Mesenchymal stem cell (in vitro differentiated cells and primary cell): ENCODE measurements at regions not wholly inside any gene's neighbourhood (a gene's known extent, or its start where the extent isn't known, plus 50 kb on each side); places are given as distances from the start of the nearest gene placed in this dataset.

Experiments
- DNase-seq: peaks from one replicate; pipeline ENCODE4 v3.0.0-alpha.2; 2013
- H2AFZ ChIP-seq: one replicate; pipeline ENCODE4 v1.6.1; 2013; ENCODE audit warnings: low read depth, mild to moderate bottlenecking, control low read depth, inconsistent platforms, low read length, moderate library complexity
- H2AK5ac ChIP-seq: 2 replicates; pipeline ENCODE4 v1.6.1; 2013; ENCODE audit warnings: low read length, moderate library complexity, mild to moderate bottlenecking, inconsistent platforms; ENCODE audit not compliant: severe bottlenecking
- H2BK120ac ChIP-seq: one replicate; pipeline ENCODE4 v1.6.1; 2013; ENCODE audit warnings: low read depth, mild to moderate bottlenecking, inconsistent platforms, low read length, moderate library complexity
- H2BK12ac ChIP-seq, 2 experiments: one replicate each; pipeline ENCODE4 v1.6.1; 2013; ENCODE audit warnings: inconsistent platforms in 2 of 2, low read length in 2 of 2, mild to moderate bottlenecking in 2 of 2, moderate library complexity in 2 of 2, control low read depth in 1 of 2
- H2BK15ac ChIP-seq: one replicate; pipeline ENCODE4 v1.6.1; 2013; ENCODE audit warnings: mild to moderate bottlenecking, low read depth, inconsistent platforms; ENCODE audit not compliant: poor library complexity, severe bottlenecking
- H2BK5ac ChIP-seq: 2 replicates; pipeline ENCODE4 v1.6.1; 2013; ENCODE audit warnings: low read depth, mild to moderate bottlenecking, low read length, control low read depth, inconsistent platforms; ENCODE audit not compliant: poor library complexity, severe bottlenecking
- H3K14ac ChIP-seq, 2 experiments: one replicate each; pipeline ENCODE4 v1.6.1; 2013; ENCODE audit warnings: inconsistent platforms in 2 of 2, low read length in 2 of 2, control low read depth in 1 of 2, mild to moderate bottlenecking in 1 of 2, moderate library complexity in 1 of 2
- H3K18ac ChIP-seq, 2 experiments: one replicate each; pipeline ENCODE4 v1.6.1; 2013; ENCODE audit warnings: inconsistent platforms in 2 of 2, low read length in 2 of 2, control low read depth in 1 of 2, low read depth in 1 of 2, mild to moderate bottlenecking in 1 of 2
- H3K23ac ChIP-seq, 2 experiments: one replicate each; pipeline ENCODE4 v1.6.1; 2013; ENCODE audit warnings: inconsistent platforms in 2 of 2, low read length in 2 of 2, mild to moderate bottlenecking in 2 of 2, moderate library complexity in 2 of 2, control low read depth in 1 of 2
- H3K27ac ChIP-seq: 2 replicates; pipeline ENCODE4 v1.5.1; 2013; ENCODE audit warnings: mild to moderate bottlenecking, moderate library complexity, low read length, control low read depth, inconsistent platforms; ENCODE audit not compliant: poor library complexity, severe bottlenecking
- H3K27me3 ChIP-seq, 2 experiments: 2 replicates each; pipeline versions ENCODE4 v1.6.1 to v1.7.0; 2013; ENCODE audit warnings: low read length in 2 of 2, mild to moderate bottlenecking in 2 of 2, moderate library complexity in 2 of 2, control low read depth in 1 of 2, inconsistent platforms in 1 of 2; ENCODE audit not compliant: control insufficient read depth in 1 of 2, insufficient read depth in 1 of 2
- H3K36me3 ChIP-seq, 2 experiments: 2 replicates each; pipeline versions ENCODE4 v1.6.1 to v1.7.0; 2013; ENCODE audit warnings: low read length in 2 of 2, control low read depth in 1 of 2, inconsistent platforms in 1 of 2, low read depth in 1 of 2, mild to moderate bottlenecking in 1 of 2; ENCODE audit not compliant: insufficient read depth in 2 of 2, control insufficient read depth in 1 of 2
- H3K4ac ChIP-seq, 2 experiments: one replicate each; pipeline ENCODE4 v1.6.1; 2013; ENCODE audit warnings: inconsistent platforms in 2 of 2, low read length in 2 of 2, mild to moderate bottlenecking in 2 of 2, moderate library complexity in 2 of 2, control low read depth in 1 of 2, low read depth in 1 of 2
- H3K4me1 ChIP-seq: 2 replicates; pipeline ENCODE4 v1.6.1; 2013; ENCODE audit warnings: low read depth, low read length, control low read depth; ENCODE audit not compliant: control insufficient read depth, insufficient read depth
- H3K4me2 ChIP-seq: 2 replicates; pipeline ENCODE4 v1.6.1; 2013; ENCODE audit warnings: low read length, mild to moderate bottlenecking, inconsistent platforms; ENCODE audit not compliant: poor library complexity, severe bottlenecking
- H3K4me3 ChIP-seq, 2 experiments: 2 replicates each; pipeline versions ENCODE4 v1.5.1 to v1.7.0; 2013; ENCODE audit warnings: low read length in 2 of 2, mild to moderate bottlenecking in 2 of 2, control low read depth in 1 of 2, low read depth in 1 of 2; ENCODE audit not compliant: insufficient read depth in 1 of 2
- H3K79me1 ChIP-seq: replicated peaks from 2 replicates; pipeline ENCODE4 v1.6.1; 2013; ENCODE audit warnings: mild to moderate bottlenecking, control low read depth, low read length, inconsistent platforms; ENCODE audit not compliant: poor library complexity, severe bottlenecking
- H3K9ac ChIP-seq: 2 replicates; pipeline ENCODE4 v1.7.0; 2013; ENCODE audit warnings: mild to moderate bottlenecking, low read length, moderate library complexity
- H3K9me3 ChIP-seq: 2 replicates; pipeline ENCODE4 v1.7.0; 2013; ENCODE audit warnings: mild to moderate bottlenecking, low read length; ENCODE audit not compliant: control insufficient read depth
- H4K8ac ChIP-seq: one replicate; pipeline ENCODE4 v1.6.1; 2013; ENCODE audit warnings: inconsistent platforms, mild to moderate bottlenecking, low read length, moderate library complexity
- H4K91ac ChIP-seq: one replicate; pipeline ENCODE4 v1.6.1; 2013; ENCODE audit warnings: mild to moderate bottlenecking, low read length, inconsistent platforms
- WGBS: methylation state at CpG from one replicate; pipeline ENCODE4 v1.1.7; 2013; ENCODE audit warnings: mixed read lengths; 5-methylcytosine and 5-hydroxymethylcytosine counted together

DNA sequence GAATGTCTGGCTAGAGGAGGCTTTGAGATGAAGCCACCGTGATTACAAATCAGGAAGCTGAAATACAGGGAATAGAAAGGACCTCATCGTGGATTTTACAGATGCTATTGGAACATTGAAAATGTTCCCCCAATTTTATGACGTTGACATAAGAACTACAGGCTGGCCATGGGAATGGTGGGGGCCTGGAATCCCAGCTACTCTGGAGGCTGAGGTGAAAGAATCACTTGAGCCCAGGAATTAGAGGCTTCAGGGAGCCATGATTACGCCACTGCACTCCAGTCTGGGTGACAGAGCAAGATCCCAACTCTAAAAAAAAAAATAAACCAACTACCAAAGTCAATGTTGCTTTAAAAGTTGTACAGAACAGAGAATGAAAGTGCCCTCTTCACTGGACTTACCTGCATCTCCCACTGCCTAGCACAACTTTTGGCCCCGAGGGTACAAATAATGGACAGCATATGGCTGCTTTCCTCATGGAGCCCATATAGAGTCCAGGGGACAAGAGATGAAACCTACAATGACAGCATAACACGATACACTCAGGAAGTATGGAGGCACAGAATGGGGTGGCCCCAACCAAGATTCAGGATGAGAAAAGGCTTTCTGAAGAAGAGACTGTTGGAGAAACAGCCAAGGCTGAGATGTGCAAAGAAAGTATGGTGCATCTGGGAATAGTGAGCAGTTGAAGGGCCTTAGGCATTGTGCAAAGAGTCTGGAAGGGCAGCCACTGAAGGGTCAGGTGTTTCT, 254.8 kb downstream of the MYCN start:
- Histone ChIP-seq H3K4me2 (no peak overlapping the region), H2BK12ac (no peak overlapping the region), H3K4ac (no peak overlapping the region), H2BK15ac (no peak overlapping the region), H3K9ac (no peak overlapping the region), H3K79me1 (no peaks in the 10 kb centered on the region), H3K4me3 (no peak overlapping the region), H3K27me3 (no peaks in the 10 kb centered on the region), H3K27ac (no peak overlapping the region), H4K91ac (no peak overlapping the region), H3K36me3 (no peaks in the 10 kb centered on the region), H3K23ac (no peak overlapping the region), H3K18ac (no peak overlapping the region), H2BK120ac (no peak overlapping the region), H3K4me1 (no peaks in the 10 kb centered on the region), H4K8ac (no peak overlapping the region), H3K9me3 (peaks cover 5% of the 10 kb centered on the region), H2AK5ac (no peak overlapping the region), H2AFZ (no peak overlapping the region), H2BK5ac (no peak overlapping the region), H3K14ac (no peak overlapping the region)
- WGBS: 65% methylated on average over 6 of the region's 6 CpGs
- no peak for DNase-seq

DNA sequence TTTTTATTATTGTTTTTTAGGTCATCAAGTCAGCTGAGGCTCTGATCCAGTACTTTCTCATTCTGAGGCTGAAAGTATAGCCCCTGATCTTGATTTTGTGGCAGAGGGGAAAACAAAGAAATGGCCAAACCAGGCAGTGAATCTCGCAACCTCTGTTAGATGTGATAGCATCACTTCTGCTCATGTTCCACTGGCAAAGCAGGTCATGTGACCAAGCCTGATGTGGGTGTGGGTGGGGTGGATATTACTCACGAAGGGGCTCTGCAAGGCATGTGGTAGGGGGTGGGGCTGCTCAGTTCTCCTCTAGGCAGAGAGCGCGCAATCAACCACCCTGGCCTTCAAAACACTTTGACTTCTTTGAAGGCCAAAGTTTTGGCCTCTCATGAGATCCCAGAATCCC, 254.2 kb downstream of the MYCN start:
- no peaks in the 10 kb centered on the region for H3K79me1 ChIP-seq
- no peak overlapping the region for H3K23ac ChIP-seq
- H3K9ac ChIP-seq: no peak overlapping the region
- H3K4ac ChIP-seq: no peak overlapping the region
- no peak overlapping the region for H3K4me2 ChIP-seq
- H3K27ac ChIP-seq: no peak overlapping the region
- no peaks in the 10 kb centered on the region for H3K4me1 ChIP-seq
- H2AK5ac ChIP-seq: no peak overlapping the region
- H4K91ac ChIP-seq: no peak overlapping the region
- H3K18ac ChIP-seq: no peak overlapping the region
- H3K9me3 ChIP-seq: peaks cover 5% of the 10 kb centered on the region
- no peak for DNase-seq
- H2BK15ac ChIP-seq: no peak overlapping the region
- no peak overlapping the region for H2BK120ac ChIP-seq
- no peak overlapping the region for H2BK5ac ChIP-seq
- no peak overlapping the region for H2BK12ac ChIP-seq
- no peaks in the 10 kb centered on the region for H3K36me3 ChIP-seq
- no peak overlapping the region for H3K4me3 ChIP-seq
- 74% methylated on average over 2 of the region's 4 CpGs for WGBS
- no peak overlapping the region for H2AFZ ChIP-seq
- no peak overlapping the region for H4K8ac ChIP-seq
- no peaks in the 10 kb centered on the region for H3K27me3 ChIP-seq
- H3K14ac ChIP-seq: no peak overlapping the region

DNA sequence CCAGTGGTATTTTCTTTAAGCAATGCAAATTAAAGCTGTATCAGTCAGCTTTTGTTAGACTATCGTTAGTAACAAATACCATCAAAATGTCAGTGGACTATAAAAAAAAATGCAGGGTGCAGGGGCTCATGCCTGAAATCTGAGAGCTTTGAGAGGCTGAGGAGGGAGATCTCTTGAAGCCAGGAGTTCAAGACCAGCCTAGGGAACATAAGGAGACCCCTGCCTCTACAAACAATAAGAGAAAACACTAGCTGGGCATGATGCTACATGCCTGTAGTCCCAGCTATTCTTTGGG, 253.7 kb downstream of the MYCN start:
- 80% methylated on average over 1 of the region's 1 CpG for WGBS
- no peak overlapping the region for H3K4me2 ChIP-seq
- H3K23ac ChIP-seq: no peak overlapping the region
- H3K14ac ChIP-seq: no peak overlapping the region
- no peak overlapping the region for H3K18ac ChIP-seq
- no peak overlapping the region for H3K4me3 ChIP-seq
- H3K4ac ChIP-seq: no peak overlapping the region
- H4K8ac ChIP-seq: no peak overlapping the region
- H2AFZ ChIP-seq: no peak overlapping the region
- H3K36me3 ChIP-seq: no peaks in the 10 kb centered on the region
- no peak overlapping the region for H2BK15ac ChIP-seq
- H2AK5ac ChIP-seq: no peak overlapping the region
- no peak for DNase-seq
- no peaks in the 10 kb centered on the region for H3K27me3 ChIP-seq
- H3K79me1 ChIP-seq: no peaks in the 10 kb centered on the region
- H2BK12ac ChIP-seq: no peak overlapping the region
- H3K9ac ChIP-seq: no peak overlapping the region
- H3K9me3 ChIP-seq: peaks cover 5% of the 10 kb centered on the region
- H3K27ac ChIP-seq: no peak overlapping the region
- H2BK120ac ChIP-seq: no peak overlapping the region
- no peak overlapping the region for H2BK5ac ChIP-seq
- H4K91ac ChIP-seq: no peak overlapping the region
- H3K4me1 ChIP-seq: no peaks in the 10 kb centered on the region

DNA sequence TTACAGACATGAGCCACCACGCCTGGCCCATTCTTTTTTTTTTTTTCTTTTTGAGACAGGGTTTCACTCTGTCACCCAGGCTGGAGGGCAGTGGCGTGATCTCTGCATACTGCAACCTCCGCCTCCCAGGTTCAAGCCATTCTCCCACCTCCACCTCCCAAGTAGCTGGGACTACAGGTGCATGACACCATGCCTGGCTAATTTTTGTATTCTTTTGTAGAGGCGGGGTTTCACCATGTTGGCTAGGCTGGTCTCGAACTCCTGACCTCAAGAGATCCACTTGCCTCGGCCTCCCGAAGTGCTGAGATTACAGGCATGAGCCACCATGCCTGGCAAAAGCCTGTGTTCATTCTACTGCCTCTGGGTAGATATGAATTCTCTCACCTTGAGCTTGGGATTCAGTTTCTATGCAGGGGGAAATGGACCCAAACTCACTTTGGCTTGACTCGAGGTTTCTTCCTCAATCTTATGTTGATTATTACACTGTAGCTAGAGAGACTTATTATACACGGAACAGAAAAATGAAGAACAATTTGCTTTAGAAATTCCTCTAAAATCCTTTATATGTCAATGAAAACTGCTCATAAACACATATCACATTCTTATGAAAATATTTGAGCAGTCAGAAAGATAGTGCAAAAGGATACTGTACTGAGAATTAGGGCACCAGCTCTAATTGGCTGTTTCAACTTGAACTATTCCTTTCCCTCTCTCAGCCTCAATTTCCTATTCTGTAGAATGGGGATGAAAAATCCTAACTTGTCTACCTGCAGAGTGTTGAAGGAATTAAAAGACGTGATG, 252.3 kb downstream of the MYCN start:
- H3K27ac ChIP-seq: no peak overlapping the region
- no peak overlapping the region for H3K14ac ChIP-seq
- no peak overlapping the region for H2BK120ac ChIP-seq
- H4K8ac ChIP-seq: no peak overlapping the region
- no peak overlapping the region for H3K23ac ChIP-seq
- no peak overlapping the region for H2BK12ac ChIP-seq
- no peaks in the 10 kb centered on the region for H3K4me1 ChIP-seq
- H3K27me3 ChIP-seq: no peaks in the 10 kb centered on the region
- H2BK5ac ChIP-seq: no peak overlapping the region
- no peak overlapping the region for H3K18ac ChIP-seq
- no peak overlapping the region for H3K4me3 ChIP-seq
- no peak for DNase-seq
- no peak overlapping the region for H2BK15ac ChIP-seq
- H3K4me2 ChIP-seq: no peak overlapping the region
- no peaks in the 10 kb centered on the region for H3K36me3 ChIP-seq
- peaks cover 5% of the 10 kb centered on the region for H3K9me3 ChIP-seq
- H2AK5ac ChIP-seq: no peak overlapping the region
- no peaks in the 10 kb centered on the region for H3K79me1 ChIP-seq
- H3K4ac ChIP-seq: no peak overlapping the region
- no peak overlapping the region for H3K9ac ChIP-seq
- H4K91ac ChIP-seq: no peak overlapping the region
- 73% methylated on average over 8 of the region's 10 CpGs for WGBS
- H2AFZ ChIP-seq: no peak overlapping the region
